Lower lobe of right lung (tissue), 2 donors: ENCODE measurements at regions not wholly inside any gene's neighbourhood (a gene's known extent, or its start where the extent isn't known, plus 50 kb on each side); places are given as distances from the start of the nearest gene placed in this dataset.
"Not testable (repeated sequence)": the region's sequence is repeated elsewhere in the genome, so short reads cannot be mapped to it uniquely, and the experiment has no call there.

ENCODE experiments used
- ATAC-seq, 2 donors: fragments of 200-7000 bp; cut with Tn5 transposase; one replicate each; pipeline ENCODE4 v1.9.1; 2020 to 2022; ENCODE audit warnings: mild to moderate bottlenecking in 2 of 2, moderate library complexity in 2 of 2
- DNase-seq: peaks from one replicate; pipeline ENCODE4 v3.0.0-alpha.2; 2020
- H3K27ac ChIP-seq: fragments of 200-600 bp; one replicate; pipeline ENCODE4 v1.8.0; 2022
- H3K27me3 ChIP-seq: fragments of 200-600 bp; one replicate; pipeline ENCODE4 v1.8.0; 2022; ENCODE audit warnings: low read depth
- H3K36me3 ChIP-seq: fragments of 200-600 bp; one replicate; pipeline ENCODE4 v1.8.0; 2022; ENCODE audit warnings: mild to moderate bottlenecking
- H3K4me1 ChIP-seq: fragments of 200-600 bp; one replicate; pipeline ENCODE4 v1.8.0; 2022
- H3K4me3 ChIP-seq: fragments of 200-600 bp; one replicate; pipeline ENCODE4 v1.8.0; 2022; ENCODE audit warnings: mild to moderate bottlenecking
- H3K9me3 ChIP-seq: fragments of 200-600 bp; one replicate; pipeline ENCODE4 v1.8.0; 2022
- CTCF ChIP-seq: fragments of 200-600 bp; IDR thresholded peaks from one replicate; pipeline ENCODE4 v1.8.0; 2022; ENCODE audit warnings: antibody characterized with exemption, mild to moderate bottlenecking
- intact Hi-C: fragments of 100-400 bp; cut with DNase I; formaldehyde crosslinking; loops from one replicate; pipeline ENCODE4 v1.11.0; 2022
- donor health status: DM: no; HTN: yes; CAD: no; lungs with severe emphysema.

GRCh38 chr12:59486827-59487226 is 109.0 kb upstream of the SLC16A7 start:
- intact Hi-C loops = no loop called here
- DNase-seq (no peak), ATAC-seq (no peak)
- H3K36me3 ChIP-seq = no peaks in the 10 kb centered on the region
- H3K27me3 ChIP-seq = no peaks in the 10 kb centered on the region
- no peaks in the 10 kb centered on the region for H3K4me1 ChIP-seq
- no peaks in the 10 kb centered on the region for H3K9me3 ChIP-seq
- H3K4me3 ChIP-seq = no peak overlapping the region
- no peak overlapping the region for H3K27ac ChIP-seq
- no peak for TF ChIP-seq CTCF

GRCh38 chr12:59484575-59484974 is 111.3 kb upstream of the SLC16A7 start:
- Histone ChIP-seq H3K9me3 (no peaks in the 10 kb centered on the region), H3K27me3 (no peaks in the 10 kb centered on the region), H3K4me3 (no peak overlapping the region), H3K36me3 (no peaks in the 10 kb centered on the region), H3K4me1 (no peaks in the 10 kb centered on the region), H3K27ac (no peak overlapping the region)
- no peak for DNase-seq
- ATAC-seq = no peak
- no peak for TF ChIP-seq CTCF
- intact Hi-C loops = no loop called here

- H3K27me3 ChIP-seq, H3K9me3 ChIP-seq, DNase-seq, H3K4me3 ChIP-seq, H3K27ac ChIP-seq, intact Hi-C loops, H3K36me3 ChIP-seq, ATAC-seq, H3K4me1 ChIP-seq: not testable (repeated sequence)
Observed at GRCh38 chr12:59474236-59474635, 121.6 kb upstream of the SLC16A7 start.

- Histone ChIP-seq H3K27ac (no peak overlapping the region), H3K4me1 (no peaks in the 10 kb centered on the region), H3K4me3 (no peak overlapping the region), H3K9me3 (no peaks in the 10 kb centered on the region), H3K27me3 (no peaks in the 10 kb centered on the region), H3K36me3 (no peaks in the 10 kb centered on the region)
- no peak for TF ChIP-seq CTCF
- DNase-seq (no peak), ATAC-seq (no peak)
- intact Hi-C loops = no loop called here
Observed at GRCh38 chr12:59472273-59472672, 123.6 kb upstream of the SLC16A7 start.

- Histone ChIP-seq H3K36me3 (no peaks in the 10 kb centered on the region), H3K27ac (no peak overlapping the region), H3K4me1 (no peaks in the 10 kb centered on the region), H3K9me3 (no peaks in the 10 kb centered on the region), H3K27me3 (no peaks in the 10 kb centered on the region), H3K4me3 (no peak overlapping the region)
- no peak for ATAC-seq
- no peak for DNase-seq
- TF ChIP-seq CTCF = no peak
- intact Hi-C loops = no loop called here
Observed at GRCh38 chr12:59459966-59460660, 135.7 kb upstream of the SLC16A7 start.

GRCh38 chr12:59453475-59453874 is 142.4 kb upstream of the SLC16A7 start:
- DNase-seq (no peak), ATAC-seq (no peak)
- Histone ChIP-seq H3K36me3 (no peaks in the 10 kb centered on the region), H3K4me3 (no peak overlapping the region), H3K27me3 (no peaks in the 10 kb centered on the region), H3K27ac (no peak overlapping the region), H3K4me1 (no peaks in the 10 kb centered on the region), H3K9me3 (no peaks in the 10 kb centered on the region)
- intact Hi-C loops = no loop called here
- TF ChIP-seq CTCF = no peak
